ENCODE measurements at regions not wholly inside any gene's neighbourhood (a gene's known extent, or its start where the extent isn't known, plus 50 kb on each side); places are given as distances from the start of the nearest gene placed in this dataset.

GRCh38 chr10:131586958-131587357 is 275.4 kb upstream of the TCERG1L start:
- intact Hi-C loops (cut with micrococcal nuclease): no loop called here
- peaks cover 2% of the 10 kb centered on the region for H3K4me1 Mint-ChIP-seq
- Histone ChIP-seq H3K79me2 (ENCODE audit: insufficient read depth, low read length) (no peaks in the 10 kb centered on the region), H2AFZ (ENCODE audit: insufficient read depth, low read depth, low read length, poor library complexity, severe bottlenecking) (no peak overlapping the region), H3K36me3 (replicated peaks in 1 of 2; ENCODE audit: control insufficient read depth in 1 of 2, insufficient read depth in 2 of 2, low read length in 2 of 2) (no peaks in the 10 kb centered on the region), H3K4me1 (ENCODE audit: control insufficient read depth in 1 of 2, insufficient read depth in 2 of 2, low read length in 2 of 2) (no peaks in the 10 kb centered on the region), H3K4me3 (replicated peaks in 1 of 3; ENCODE audit: low read depth in 2 of 3, low read length in 3 of 3) (no peak overlapping the region), H4K20me1 (ENCODE audit: insufficient read depth, low read length) (no peaks in the 10 kb centered on the region), H3K27ac (ENCODE audit: low read depth in 1 of 2, low read length in 2 of 2) (no peak overlapping the region), H3K9ac (ENCODE audit: insufficient read depth, low read length, poor library complexity, severe bottlenecking) (no peak overlapping the region), H3K9me3 (replicated peaks in 1 of 2; ENCODE audit: control insufficient read depth in 1 of 2, insufficient read depth in 1 of 2, low read length in 2 of 2) (no peaks in the 10 kb centered on the region), H3K27me3 (ENCODE audit: control insufficient read depth in 2 of 2, insufficient read depth in 2 of 2, low read length in 2 of 2) (no peaks in the 10 kb centered on the region), H3K4me2 (replicated peaks; ENCODE audit: extremely low read depth, low read length, poor library complexity, severe bottlenecking) (no peak overlapping the region)
- 90% methylated on average over 4 of the region's 5 CpGs for WGBS (ENCODE audit: insufficient coverage)
- H3K27ac Mint-ChIP-seq: no peak overlapping the region
- no peak for TF ChIP-seq CTCF (IDR thresholded peaks at IDR 0.05)
- peaks cover 7 to 17% (median 13%) of the 10 kb centered on the region in 3 donors for H3K27me3 Mint-ChIP-seq (ENCODE audit: low read depth in 3 of 3)
- no peak overlapping the region for H3K4me3 Mint-ChIP-seq
- no peak for DNase-seq
- H3K36me3 Mint-ChIP-seq: no peaks in the 10 kb centered on the region
- peaks cover 0 to 19% (median 4%) of the 10 kb centered on the region in 7 donors for H3K9me3 Mint-ChIP-seq

- H3K36me3 Mint-ChIP-seq: no peaks in the 10 kb centered on the region
- Histone ChIP-seq H3K27ac (ENCODE audit: low read depth in 1 of 2, low read length in 2 of 2) (no peak overlapping the region), H3K9ac (ENCODE audit: insufficient read depth, low read length, poor library complexity, severe bottlenecking) (no peak overlapping the region), H3K4me3 (replicated peaks in 1 of 3; ENCODE audit: low read depth in 2 of 3, low read length in 3 of 3) (no peak overlapping the region), H3K4me2 (replicated peaks; ENCODE audit: extremely low read depth, low read length, poor library complexity, severe bottlenecking) (no peak overlapping the region), H3K79me2 (ENCODE audit: insufficient read depth, low read length) (no peaks in the 10 kb centered on the region), H3K36me3 (replicated peaks in 1 of 2; ENCODE audit: control insufficient read depth in 1 of 2, insufficient read depth in 2 of 2, low read length in 2 of 2) (no peaks in the 10 kb centered on the region), H3K27me3 (ENCODE audit: control insufficient read depth in 2 of 2, insufficient read depth in 2 of 2, low read length in 2 of 2) (no peaks in the 10 kb centered on the region), H3K9me3 (replicated peaks in 1 of 2; ENCODE audit: control insufficient read depth in 1 of 2, insufficient read depth in 1 of 2, low read length in 2 of 2) (no peaks in the 10 kb centered on the region), H2AFZ (ENCODE audit: insufficient read depth, low read depth, low read length, poor library complexity, severe bottlenecking) (no peak overlapping the region), H4K20me1 (ENCODE audit: insufficient read depth, low read length) (no peaks in the 10 kb centered on the region), H3K4me1 (ENCODE audit: control insufficient read depth in 1 of 2, insufficient read depth in 2 of 2, low read length in 2 of 2) (no peaks in the 10 kb centered on the region)
- H3K9me3 Mint-ChIP-seq: peaks cover 0 to 19% (median 5%) of the 10 kb centered on the region in 7 donors
- no peak overlapping the region for H3K27ac Mint-ChIP-seq
- peaks cover 4% of the 10 kb centered on the region for H3K4me1 Mint-ChIP-seq
- no peak for DNase-seq
- peaks cover 7 to 17% (median 13%) of the 10 kb centered on the region in 3 donors for H3K27me3 Mint-ChIP-seq (ENCODE audit: low read depth in 3 of 3)
- intact Hi-C loops (cut with micrococcal nuclease): no loop called here
- no peak for TF ChIP-seq CTCF (IDR thresholded peaks at IDR 0.05)
- no peak overlapping the region for H3K4me3 Mint-ChIP-seq
- 90% methylated on average over 8 of the region's 11 CpGs for WGBS (ENCODE audit: insufficient coverage)
These were observed 276.6 kb upstream of the TCERG1L start for GRCh38 chr10:131587976-131588680.

Data from CD14-positive monocyte (primary cell).